ENCODE measurements at regions not wholly inside any gene's neighbourhood (a gene's known extent, or its start where the extent isn't known, plus 50 kb on each side); places are given as distances from the start of the nearest gene placed in this dataset.

- no peak for DNase-seq
Measured at GRCh38 chrX:137366018-137366633, 199.8 kb upstream of the ZIC3 start.

GRCh38 chrX:137363559-137363958 is 202.4 kb upstream of the ZIC3 start:
- DNase-seq, result no peak

GRCh38 chrX:137362583-137362982 is 203.3 kb upstream of the ZIC3 start:
- no peak for DNase-seq

GRCh38 chrX:137354851-137355250 is 211.1 kb upstream of the ZIC3 start:
- no peak for DNase-seq

GRCh38 chrX:137353404-137353803 is 212.5 kb upstream of the ZIC3 start:
- no peak for DNase-seq

DNA sequence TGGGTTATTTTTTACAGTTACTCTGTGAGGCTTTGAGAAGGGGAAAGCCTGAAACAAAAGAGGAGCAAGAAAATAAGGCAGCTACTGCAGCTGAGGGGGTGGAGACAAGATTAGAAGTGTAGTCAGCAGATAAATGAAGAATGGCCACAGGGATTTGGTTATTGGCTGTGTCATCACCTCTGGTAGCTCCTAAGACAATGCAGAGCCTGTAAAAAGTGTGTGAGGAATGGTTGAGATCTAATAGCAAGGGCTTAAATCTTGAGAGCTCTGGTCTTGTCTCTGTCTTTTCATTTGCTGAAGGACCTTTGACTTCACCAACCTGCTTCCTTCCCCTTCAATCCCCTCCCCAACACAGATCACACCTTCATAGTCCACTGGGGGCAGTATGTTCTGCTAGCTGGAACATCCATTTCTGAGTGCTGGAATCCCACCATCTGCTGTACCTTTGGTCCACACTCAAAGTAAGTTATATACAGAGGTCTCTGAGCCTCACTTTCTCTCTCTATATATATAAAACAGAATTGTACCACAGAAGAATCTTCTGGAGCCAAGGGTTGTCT is 213.7 kb upstream of the ZIC3 start:
- DNase-seq, result no peak

- no peak for DNase-seq
Measured at GRCh38 chrX:137342969-137343368, 223.0 kb upstream of the ZIC3 start.

DNA sequence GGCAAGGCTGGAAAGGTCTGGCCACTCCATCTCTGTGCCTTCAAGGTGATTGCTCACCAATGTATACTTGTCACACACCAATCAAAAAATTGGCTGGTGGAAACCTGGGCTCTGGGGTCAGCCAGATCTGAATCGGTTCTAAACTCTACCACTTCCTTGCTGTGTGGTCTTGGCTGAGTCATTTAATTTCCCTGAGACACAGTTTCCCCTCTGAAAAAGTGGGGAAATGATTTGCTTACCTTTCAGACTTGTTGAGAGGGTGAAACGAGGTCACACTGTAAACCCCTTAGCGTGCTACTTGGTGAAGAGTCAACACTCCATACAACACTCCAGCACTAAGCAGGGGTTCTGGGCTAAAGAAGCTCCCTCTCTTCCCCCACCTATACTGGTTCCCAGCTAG is 252.3 kb upstream of the ZIC3 start:
- DNase-seq, result no peak

DNA sequence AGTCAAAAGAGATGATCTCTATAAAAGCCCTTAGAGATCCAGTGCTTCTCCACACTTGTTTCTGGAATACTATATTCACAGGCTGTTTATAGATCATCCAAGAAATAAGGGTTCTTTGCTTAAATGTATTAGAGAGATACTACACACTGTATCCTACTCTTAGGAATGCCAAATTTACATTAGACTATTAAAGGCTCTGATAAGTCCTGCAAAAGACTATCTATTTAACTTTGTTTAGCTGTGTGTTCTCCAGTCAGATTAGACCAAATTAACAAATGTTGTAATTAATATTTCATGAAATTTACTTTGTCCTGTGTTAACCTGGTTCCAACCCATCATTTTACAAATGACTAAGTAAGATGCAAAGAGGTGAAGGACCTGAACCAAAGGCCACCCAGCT is 260.5 kb upstream of the ZIC3 start:
- no peak for DNase-seq

GRCh38 chrX:137297167-137297566 is 263.4 kb upstream of the GPR101 start:
- no peak for DNase-seq

GRCh38 chrX:137290011-137290410 is 256.2 kb upstream of the GPR101 start:
- no peak for DNase-seq

DNA sequence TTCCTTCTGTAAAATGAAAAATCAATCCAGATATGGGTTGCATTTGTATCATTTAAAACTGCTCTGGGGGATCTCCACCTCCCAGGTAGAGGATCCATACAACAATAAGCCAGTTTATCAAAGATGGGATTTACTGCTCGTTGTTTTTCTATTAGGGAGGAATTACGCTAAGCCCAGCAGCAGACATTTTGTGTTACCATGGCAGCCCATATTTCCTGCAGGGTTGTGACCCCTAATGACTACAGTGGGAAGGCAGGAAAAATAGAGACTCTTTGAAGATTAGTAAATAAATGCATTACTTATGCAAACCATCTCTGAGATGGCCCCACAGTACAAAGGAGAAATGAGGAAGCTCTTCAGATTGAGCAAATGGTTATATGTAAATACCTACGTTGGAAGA is 253.4 kb upstream of the GPR101 start:
- no peak for DNase-seq

DNA sequence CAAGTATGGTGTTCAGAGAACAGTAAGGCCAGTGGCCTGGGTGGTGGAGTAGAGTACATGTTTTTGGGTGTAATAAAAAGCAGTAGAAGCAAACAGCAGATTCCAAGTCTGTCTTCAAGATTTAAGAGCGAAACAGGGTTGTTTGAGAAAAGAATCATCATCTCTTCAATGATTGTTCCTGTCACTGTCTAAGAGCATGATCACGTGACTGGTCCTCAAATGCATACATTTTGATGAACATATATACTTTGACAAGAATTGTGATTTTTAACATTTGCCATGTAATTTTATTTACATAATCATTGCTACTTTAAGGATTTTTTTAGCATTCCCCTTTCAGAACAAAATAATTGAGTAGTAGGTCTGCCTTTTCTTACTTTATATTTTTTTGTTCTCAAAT is 252.6 kb upstream of the GPR101 start:
- DNase-seq, result no peak

GRCh38 chrX:137278825-137279224 is 245.0 kb upstream of the GPR101 start:
- no peak for DNase-seq

GRCh38 chrX:137263374-137263773 is 229.6 kb upstream of the GPR101 start:
- DNase-seq, result no peak

GRCh38 chrX:137245183-137245582 is 211.4 kb upstream of the GPR101 start:
- DNase-seq, result no peak

- DNase-seq, result no peak
Measured at GRCh38 chrX:137236837-137237236, 203.0 kb upstream of the GPR101 start.

DNA sequence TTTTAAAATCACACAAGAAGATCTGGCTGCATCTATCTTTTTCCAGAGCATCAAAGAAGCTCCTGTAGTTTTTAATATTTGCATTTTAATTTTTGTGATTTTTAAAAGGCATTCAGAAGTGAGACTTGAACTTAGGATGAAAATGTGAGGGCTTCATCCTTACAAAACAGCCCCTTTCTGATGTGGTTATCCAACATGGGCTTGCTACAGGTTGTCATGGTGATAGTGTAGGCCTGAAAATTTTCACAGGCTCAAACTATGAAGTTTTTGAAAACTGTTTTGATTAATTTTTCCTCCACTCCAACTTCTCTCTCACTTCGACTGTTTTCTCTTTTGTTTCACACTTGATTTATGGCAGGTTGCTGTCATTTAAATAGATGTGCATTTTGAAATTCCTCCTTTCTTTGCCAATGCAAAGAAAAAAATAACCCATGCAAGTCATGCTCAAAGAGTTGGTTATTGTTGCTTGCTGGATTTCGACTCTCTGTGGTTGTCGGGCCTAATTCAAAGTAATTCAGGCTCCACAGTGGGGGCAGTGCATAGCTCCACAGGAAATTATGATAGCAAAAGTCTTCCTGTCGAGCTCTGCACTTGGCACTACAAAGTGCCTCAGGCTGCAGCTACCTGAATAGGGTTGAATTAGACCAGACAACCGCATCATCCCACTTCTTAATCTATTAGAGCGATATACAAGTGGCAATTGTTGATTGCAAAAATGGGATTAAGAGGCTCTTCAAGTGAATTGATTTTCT is 201.0 kb upstream of the GPR101 start:
- no peak for DNase-seq

- DNase-seq, result no peak
Measured at GRCh38 chrX:137233478-137233877, 199.7 kb upstream of the GPR101 start.

DNA sequence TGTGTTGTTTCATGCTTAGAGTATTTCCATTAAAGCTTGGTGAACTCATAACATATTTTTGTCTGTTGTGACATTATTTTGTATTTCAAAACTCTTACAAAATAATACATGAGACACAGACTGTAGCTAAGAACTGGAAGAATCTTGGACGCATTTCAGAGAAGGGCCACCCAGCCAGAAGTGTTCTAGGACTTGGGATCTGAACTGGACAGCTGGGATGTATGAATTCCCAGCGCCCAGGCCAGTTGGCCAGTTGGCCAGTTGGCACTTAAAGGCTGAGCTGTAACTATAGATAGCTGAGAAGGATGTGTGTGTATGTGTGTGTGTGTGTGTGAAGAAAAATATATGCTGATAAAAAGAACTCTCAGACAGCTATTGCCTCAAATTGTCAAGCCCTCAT is 193.4 kb upstream of the GPR101 start:
- DNase-seq, result no peak

- no peak for DNase-seq
Measured at GRCh38 chrX:137215467-137215866, 181.7 kb upstream of the GPR101 start.

GRCh38 chrX:137212078-137212632 is 178.4 kb upstream of the GPR101 start:
- no peak for DNase-seq

GRCh38 chrX:137198040-137198439 is 164.2 kb upstream of the GPR101 start:
- DNase-seq, result no peak

GRCh38 chrX:137195991-137196390 is 162.2 kb upstream of the GPR101 start:
- DNase-seq, result peak; percentile 3

Data from EL (cell line).